ENCODE measurements at regions not wholly inside any gene's neighbourhood (a gene's known extent, or its start where the extent isn't known, plus 50 kb on each side); places are given as distances from the start of the nearest gene placed in this dataset.

DNA sequence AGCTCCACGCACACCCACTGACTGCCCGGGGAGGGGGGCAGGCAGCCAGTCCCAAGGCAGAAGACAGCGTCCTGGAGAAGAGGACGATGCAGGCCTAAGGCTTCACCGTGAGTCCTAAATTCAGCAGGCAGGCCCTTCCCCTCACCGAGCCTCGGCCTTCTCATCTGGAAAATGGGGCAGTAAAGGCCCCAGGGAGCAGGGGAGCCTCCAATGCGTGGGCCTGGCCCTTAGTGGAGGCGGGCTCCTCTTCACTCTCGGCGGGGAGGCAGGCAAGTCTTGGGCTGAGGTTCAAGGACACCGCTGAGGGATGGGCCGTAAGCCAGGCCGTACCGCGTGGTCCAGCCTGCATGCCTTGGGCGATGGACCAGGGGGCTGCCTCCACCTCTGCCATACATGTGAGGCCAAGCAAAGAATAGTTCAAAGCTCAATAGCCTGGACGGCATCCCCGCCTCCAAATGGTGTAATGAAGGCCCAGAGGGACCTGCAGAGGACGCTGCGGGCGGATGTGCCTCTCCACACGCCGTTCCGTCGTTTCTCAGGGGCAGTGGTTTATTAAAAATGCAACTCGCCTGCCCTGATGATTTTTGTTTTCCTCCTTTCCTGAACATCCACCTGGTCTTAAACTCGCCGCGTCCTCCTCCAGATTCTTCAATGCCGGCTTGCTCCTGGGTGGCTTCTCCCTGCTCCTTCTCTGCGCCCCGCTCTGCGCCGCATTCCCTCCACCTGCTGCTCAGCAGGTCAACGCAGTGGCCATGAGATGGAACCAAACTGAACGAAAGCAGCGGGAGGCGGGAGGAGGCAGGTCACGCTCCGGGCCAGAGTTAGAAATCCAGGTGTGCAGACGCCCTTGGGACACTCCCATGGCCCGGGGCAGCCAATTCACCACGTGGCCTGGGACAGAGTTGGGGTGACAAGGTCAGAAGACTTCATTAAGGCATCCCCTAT is 627.8 kb downstream of the TBC1D22A start:
- Mint-ChIP-seq H3K9me3 (no peaks in the 10 kb centered on the region), H3K4me1 (ENCODE audit: low read depth) (no peaks in the 10 kb centered on the region), H3K4me3 (no peak overlapping the region), H3K27me3 (no peaks in the 10 kb centered on the region), H3K36me3 (ENCODE audit: low read depth) (no peaks in the 10 kb centered on the region), H3K27ac (no peak overlapping the region)
- DNase-seq, result no peak

DNA sequence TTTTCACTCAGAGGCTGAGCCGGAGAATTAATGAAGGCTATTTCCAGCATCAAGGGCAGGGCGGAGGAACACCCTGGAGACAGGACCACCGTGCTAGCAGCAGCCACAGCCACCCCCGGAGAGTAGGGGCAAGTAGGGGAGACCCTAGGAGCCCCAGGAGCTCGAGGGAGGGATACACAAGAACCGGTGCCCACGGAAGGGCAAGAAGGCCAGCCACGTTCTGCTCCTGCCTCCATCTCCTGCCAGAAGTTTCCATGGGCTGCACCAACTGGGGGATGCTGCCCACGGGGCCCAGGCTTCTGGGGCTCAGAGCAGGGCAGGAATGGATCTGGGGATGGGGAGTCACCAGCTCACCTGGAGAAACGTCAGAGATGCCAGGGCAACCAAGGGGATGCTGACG is 626.8 kb downstream of the TBC1D22A start:
- Mint-ChIP-seq H3K36me3 (ENCODE audit: low read depth) (no peaks in the 10 kb centered on the region), H3K4me1 (ENCODE audit: low read depth) (no peaks in the 10 kb centered on the region), H3K27me3 (no peaks in the 10 kb centered on the region), H3K27ac (no peak overlapping the region), H3K4me3 (no peak overlapping the region), H3K9me3 (no peaks in the 10 kb centered on the region)
- DNase-seq, result no peak

DNA sequence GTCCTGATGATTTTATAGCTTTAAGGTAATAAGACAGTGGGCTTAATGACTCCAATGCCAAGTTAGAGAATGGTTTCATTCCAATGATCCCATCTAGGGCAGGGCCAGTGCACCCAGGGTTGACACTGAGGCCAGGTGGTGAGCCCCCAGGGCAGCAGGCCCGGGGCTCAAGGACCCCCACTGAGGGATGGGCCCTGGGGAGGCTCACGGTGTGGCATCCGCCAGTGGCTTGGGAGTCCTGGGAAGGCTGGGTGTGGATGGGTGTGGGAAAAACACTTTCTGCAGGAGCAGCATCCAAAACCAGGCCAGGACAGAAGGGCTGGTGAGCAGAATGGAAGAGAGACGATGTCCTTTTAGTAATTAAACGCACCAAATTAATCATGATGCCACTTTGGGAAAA is 626.3 kb downstream of the TBC1D22A start:
- DNase-seq, result no peak
- Mint-ChIP-seq H3K27me3 (no peaks in the 10 kb centered on the region), H3K9me3 (no peaks in the 10 kb centered on the region)

DNA sequence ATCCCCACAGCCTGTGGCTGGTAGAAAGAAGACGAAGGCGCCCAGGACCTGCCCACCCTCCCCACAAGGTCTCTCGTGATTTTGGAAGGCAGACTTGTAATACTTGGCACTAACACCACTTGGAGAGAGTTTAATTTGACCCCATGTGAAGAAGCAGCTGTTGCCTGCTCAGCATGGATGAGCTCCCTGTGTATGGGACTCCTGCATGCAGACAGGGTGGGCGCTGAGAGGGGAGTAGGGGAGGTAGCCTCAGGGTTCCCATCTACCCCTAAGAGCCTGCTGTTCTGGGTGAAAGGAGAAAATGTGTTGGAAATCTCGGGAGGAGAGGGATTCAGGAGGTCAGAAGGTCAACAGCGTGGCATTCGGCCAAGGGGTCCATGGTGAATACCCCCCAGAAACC is 625.9 kb downstream of the TBC1D22A start:
- no peak overlapping the region for H3K27ac Mint-ChIP-seq
- no peaks in the 10 kb centered on the region for H3K4me1 Mint-ChIP-seq (ENCODE audit: low read depth)
- no peak overlapping the region for H3K4me3 Mint-ChIP-seq
- DNase-seq, result no peak
- no peaks in the 10 kb centered on the region for H3K9me3 Mint-ChIP-seq
- H3K36me3 Mint-ChIP-seq (ENCODE audit: low read depth), result no peaks in the 10 kb centered on the region
- H3K27me3 Mint-ChIP-seq, result no peaks in the 10 kb centered on the region

More for the DNA sequence above, 626.3 kb downstream of the TBC1D22A start:
- Mint-ChIP-seq H3K27ac (no peak overlapping the region), H3K4me3 (no peak overlapping the region), H3K4me1 (ENCODE audit: low read depth) (no peaks in the 10 kb centered on the region), H3K36me3 (ENCODE audit: low read depth) (no peaks in the 10 kb centered on the region)

DNA sequence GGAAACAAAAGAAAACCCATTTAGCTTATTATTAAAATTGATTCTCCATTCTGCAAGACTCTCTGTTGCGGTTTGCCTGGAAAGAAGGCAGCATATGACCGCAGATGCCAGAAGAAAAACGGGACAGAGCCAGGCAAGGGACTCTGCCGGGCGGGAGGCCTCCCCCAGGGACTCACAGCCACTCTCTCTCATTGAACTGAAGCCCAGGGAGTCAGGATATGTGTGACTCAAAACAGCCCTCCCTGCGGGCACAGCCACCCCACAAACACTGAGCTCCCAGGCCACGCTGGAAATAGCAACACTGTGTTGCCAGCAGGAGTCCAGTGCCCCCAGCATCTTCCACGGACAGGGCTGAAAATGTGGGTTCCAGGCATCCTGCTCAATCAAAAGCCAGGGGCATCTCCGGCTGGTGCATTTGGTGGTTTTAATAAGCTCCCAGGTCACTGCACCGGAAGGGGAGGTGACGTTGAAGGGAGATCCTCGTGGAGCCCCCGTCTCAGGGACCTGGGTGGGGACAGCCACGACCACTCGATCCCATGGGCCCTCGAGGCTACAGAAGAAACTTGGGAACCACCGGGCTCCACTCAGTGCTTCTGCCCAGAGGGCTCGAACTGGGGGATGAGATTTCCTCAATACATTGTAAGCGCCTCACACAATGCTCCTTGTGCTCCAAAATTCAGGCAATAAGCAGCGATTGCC is 624.5 kb downstream of the TBC1D22A start:
- Mint-ChIP-seq H3K9me3 (no peaks in the 10 kb centered on the region), H3K27me3 (no peaks in the 10 kb centered on the region), H3K36me3 (ENCODE audit: low read depth) (no peaks in the 10 kb centered on the region), H3K27ac (no peak overlapping the region), H3K4me1 (ENCODE audit: low read depth) (no peaks in the 10 kb centered on the region), H3K4me3 (no peak overlapping the region)
- no peak for DNase-seq

DNA sequence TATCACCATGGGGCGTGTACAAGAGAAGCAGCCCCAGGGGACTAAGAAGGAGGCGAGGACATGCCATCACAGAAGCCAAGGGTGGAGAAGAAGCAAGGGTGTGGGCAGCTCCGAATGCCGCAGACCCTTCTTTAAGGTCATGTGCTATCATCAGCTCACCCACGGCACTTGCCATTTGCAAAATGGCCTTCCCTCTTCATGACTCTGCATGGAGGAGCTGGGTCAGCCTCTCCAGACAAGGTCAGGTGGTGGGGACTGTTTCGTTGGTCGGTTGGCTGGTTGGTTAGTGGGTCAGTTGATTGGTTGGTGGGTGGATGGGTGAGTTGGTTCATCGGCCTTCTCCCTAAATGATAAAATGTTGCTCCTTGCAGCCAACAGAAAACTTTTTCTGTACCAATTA is 622.5 kb downstream of the TBC1D22A start:
- Mint-ChIP-seq H3K9me3 (no peaks in the 10 kb centered on the region), H3K36me3 (ENCODE audit: low read depth) (no peaks in the 10 kb centered on the region), H3K4me1 (ENCODE audit: low read depth) (no peaks in the 10 kb centered on the region), H3K27me3 (no peaks in the 10 kb centered on the region), H3K4me3 (no peak overlapping the region), H3K27ac (no peak overlapping the region)
- DNase-seq, result no peak

DNA sequence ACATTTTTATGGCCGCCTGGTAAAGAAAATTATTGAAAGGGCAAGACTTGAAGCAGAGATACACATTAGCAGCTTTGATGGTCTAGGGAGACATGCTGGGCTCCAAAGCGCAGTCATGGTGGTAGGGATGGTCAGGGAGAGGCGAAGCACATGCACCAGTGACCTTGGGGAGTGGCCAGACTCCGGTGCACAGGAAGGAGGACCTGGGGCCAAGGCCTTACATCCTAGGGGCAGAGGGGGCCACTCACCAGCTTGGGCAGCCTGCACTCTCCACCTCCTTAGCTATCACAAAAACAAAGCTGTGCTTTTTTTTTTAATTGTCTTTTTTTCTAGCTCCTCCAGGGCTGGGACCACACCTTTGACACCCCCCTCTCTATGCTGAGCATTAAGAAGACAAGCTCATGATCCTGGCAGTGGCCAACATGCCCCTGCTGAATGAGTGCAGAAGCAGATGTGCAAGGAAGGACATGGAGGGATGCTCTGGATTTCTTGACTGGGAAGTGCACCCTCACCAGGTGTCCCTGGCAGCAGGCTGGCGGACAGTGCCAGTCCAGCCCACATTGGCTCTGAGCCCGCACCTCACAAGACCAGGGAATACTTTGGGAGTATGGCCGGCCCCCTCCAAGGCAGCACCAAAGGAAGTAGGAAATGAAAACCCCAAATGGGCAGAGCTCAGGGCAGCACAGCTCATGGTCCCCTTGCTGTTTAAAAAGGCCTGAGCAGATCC is 619.9 kb downstream of the TBC1D22A start:
- Mint-ChIP-seq H3K4me1 (ENCODE audit: low read depth) (no peaks in the 10 kb centered on the region), H3K36me3 (ENCODE audit: low read depth) (no peaks in the 10 kb centered on the region), H3K27me3 (no peaks in the 10 kb centered on the region), H3K4me3 (no peak overlapping the region), H3K9me3 (peaks cover 8% of the 10 kb centered on the region), H3K27ac (no peak overlapping the region)
- no peak for DNase-seq

DNA sequence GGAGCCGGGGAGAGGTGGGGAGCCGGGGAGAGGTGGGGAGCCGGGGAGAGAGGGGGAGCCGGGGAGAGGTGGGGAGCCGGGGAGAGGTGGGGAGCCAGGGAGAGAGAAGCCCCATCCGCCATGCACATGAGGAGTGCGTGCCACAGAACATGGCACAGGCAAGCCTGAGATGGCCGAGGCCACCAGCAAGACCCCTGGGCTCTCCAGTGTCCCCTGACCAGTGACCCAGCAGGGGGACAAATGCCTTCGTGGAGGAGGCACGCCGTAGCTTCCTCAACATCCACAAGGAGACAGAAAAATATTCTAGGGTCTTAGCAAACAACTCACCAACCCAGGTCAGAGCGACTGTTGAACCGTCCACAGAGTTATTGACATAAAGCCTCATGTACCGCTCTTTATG is 618.8 kb downstream of the TBC1D22A start:
- no peak overlapping the region for H3K27ac Mint-ChIP-seq
- no peak for DNase-seq
- H3K36me3 Mint-ChIP-seq (ENCODE audit: low read depth), result no peaks in the 10 kb centered on the region
- no peak overlapping the region for H3K4me3 Mint-ChIP-seq
- no peaks in the 10 kb centered on the region for H3K4me1 Mint-ChIP-seq (ENCODE audit: low read depth)
- no peaks in the 10 kb centered on the region for H3K27me3 Mint-ChIP-seq
- peaks cover 8% of the 10 kb centered on the region for H3K9me3 Mint-ChIP-seq

DNA sequence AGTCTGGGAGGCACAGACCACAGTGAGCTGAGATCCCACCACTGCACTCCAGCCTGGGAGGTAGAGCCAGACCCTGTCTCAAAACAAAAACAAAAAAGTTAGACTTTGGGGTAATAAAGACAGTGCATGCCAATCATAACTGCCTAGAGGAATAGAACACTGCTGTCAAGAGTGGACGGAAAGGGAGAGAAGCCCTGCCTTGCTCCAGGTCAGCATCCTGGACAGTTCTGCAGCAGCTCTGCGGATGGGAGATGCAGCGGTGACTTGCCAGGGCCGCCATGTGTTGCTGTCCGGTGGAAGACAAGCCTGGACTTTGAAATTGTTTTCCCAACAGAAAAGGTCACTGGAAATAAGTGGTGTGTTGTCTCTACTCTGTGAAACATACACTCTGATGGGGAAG is 618.2 kb downstream of the TBC1D22A start:
- Mint-ChIP-seq H3K4me3 (no peak overlapping the region), H3K4me1 (ENCODE audit: low read depth) (no peaks in the 10 kb centered on the region), H3K9me3 (peaks cover 8% of the 10 kb centered on the region), H3K36me3 (ENCODE audit: low read depth) (no peaks in the 10 kb centered on the region), H3K27ac (no peak overlapping the region), H3K27me3 (no peaks in the 10 kb centered on the region)
- no peak for DNase-seq

DNA sequence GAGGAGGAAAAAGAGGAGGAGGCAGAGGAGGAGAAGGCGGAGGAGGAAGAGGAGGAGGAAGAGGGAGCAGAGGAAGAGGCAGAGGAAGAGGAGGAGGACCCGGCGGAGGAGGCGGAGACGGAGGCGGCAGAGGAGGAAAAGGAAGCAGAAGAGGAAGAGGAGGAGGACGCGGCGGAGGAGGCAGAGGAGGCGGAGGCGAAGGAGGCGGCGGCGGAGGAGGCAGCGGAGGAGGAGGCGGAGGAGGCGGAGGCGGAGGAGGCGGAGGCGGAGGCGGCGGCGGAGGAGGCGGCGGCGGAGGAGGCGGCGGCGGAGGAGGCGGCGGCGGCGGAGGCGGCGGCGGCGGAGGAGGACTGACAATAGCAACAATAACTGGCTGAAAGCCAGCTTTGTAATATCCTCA is 616.6 kb downstream of the TBC1D22A start:
- H3K4me1 Mint-ChIP-seq (ENCODE audit: low read depth), result no peaks in the 10 kb centered on the region
- no peak overlapping the region for H3K4me3 Mint-ChIP-seq
- H3K36me3 Mint-ChIP-seq (ENCODE audit: low read depth), result no peaks in the 10 kb centered on the region
- peaks cover 2% of the 10 kb centered on the region for H3K27me3 Mint-ChIP-seq
- DNase-seq, result no peak
- H3K9me3 Mint-ChIP-seq, result peaks cover 8% of the 10 kb centered on the region
- H3K27ac Mint-ChIP-seq, result no peak overlapping the region

DNA sequence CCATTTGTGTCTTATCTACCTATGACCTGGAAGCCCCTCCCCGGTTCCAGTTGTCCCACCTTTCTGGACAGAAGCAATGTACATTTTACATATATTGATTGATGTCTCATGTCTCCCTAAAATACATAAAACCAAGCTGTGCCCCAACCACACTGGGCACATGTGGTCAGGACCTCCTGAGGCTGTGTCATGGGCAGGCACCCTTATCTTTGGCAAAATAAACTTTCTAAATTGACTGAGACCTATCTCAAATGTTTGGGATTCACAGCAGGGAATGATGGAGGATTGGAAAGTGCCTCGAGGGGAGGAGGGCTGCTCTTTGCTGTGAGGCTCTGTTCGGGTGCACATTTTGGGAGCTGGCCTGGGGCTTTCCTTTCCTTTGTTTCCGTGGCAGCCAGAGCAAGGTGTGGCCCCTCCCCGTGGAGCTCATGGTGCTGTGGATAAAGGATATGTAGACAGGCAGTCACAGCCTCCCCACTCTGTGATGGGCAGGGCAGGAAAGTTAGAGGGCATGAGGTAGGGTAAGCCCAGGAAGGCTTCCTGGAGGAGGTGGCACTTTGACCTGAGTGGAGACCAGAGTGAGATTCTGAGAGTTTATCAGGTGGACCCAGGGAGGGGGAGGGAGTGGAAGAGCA is 615.6 kb downstream of the TBC1D22A start:
- peaks cover 8% of the 10 kb centered on the region for H3K9me3 Mint-ChIP-seq
- no peak overlapping the region for H3K27ac Mint-ChIP-seq
- no peak for DNase-seq
- H3K4me1 Mint-ChIP-seq (ENCODE audit: low read depth), result no peaks in the 10 kb centered on the region
- H3K36me3 Mint-ChIP-seq (ENCODE audit: low read depth), result no peaks in the 10 kb centered on the region
- peaks cover 5% of the 10 kb centered on the region for H3K27me3 Mint-ChIP-seq
- no peak overlapping the region for H3K4me3 Mint-ChIP-seq

DNA sequence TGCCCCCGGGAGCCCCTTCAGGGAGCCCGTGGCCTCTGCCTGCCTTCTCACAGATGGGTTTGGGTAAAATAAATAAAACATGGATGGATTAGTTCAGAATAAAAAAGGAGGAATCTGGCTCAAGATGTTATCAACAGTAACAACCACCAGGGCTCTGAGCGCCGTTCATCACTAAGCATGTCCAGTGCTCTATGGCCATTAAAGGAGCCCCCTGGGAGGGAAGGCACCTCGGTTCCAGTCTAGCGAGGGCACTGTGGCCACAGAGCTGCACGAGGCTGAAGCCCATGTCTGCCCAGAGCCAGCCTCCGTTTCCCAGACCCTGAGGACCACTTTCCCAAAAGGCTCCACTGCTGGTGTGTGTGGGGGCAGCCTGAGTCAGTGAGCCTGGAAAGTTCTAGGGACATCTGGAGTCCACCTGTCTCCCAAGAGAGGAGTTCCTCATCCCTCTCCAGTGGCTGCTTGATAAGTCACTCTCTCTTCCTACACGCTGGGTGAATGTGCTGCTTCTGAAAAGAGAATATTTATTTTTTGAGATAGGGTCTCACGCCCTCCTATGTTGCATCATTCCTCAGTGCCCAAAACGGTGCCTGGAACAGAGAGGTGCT is 614.6 kb downstream of the TBC1D22A start:
- Mint-ChIP-seq H3K4me1 (ENCODE audit: low read depth) (no peaks in the 10 kb centered on the region), H3K4me3 (no peak overlapping the region), H3K27me3 (peaks cover 5% of the 10 kb centered on the region), H3K9me3 (peaks cover 8% of the 10 kb centered on the region), H3K27ac (no peak overlapping the region), H3K36me3 (ENCODE audit: low read depth) (no peaks in the 10 kb centered on the region)
- DNase-seq, result no peak

DNA sequence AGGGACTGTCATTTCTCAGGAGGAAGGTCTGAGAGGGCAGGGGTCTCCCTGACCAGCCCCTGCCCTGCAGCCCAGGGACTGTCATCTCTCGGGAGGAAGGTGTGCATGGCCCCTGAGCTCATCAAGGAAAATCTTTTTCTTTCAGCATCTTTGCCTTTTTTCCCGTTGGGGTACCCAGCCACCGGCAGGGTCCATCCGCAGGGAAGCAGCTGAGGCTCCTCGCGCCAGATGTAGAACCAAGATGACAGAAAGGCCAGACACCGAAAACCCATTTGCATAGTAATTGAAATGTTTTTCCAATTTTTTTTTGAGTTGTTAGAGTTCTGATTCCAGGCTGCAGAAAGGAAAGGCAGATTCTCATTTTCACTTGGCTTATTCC is 613.9 kb downstream of the TBC1D22A start:
- Mint-ChIP-seq H3K27me3 (peaks cover 9% of the 10 kb centered on the region), H3K4me1 (ENCODE audit: low read depth) (no peaks in the 10 kb centered on the region), H3K36me3 (ENCODE audit: low read depth) (no peaks in the 10 kb centered on the region)

More for the DNA sequence above, 613.9 kb downstream of the TBC1D22A start:
- Mint-ChIP-seq H3K4me3 (no peak overlapping the region), H3K9me3 (peaks cover 8% of the 10 kb centered on the region), H3K27ac (no peak overlapping the region)
- no peak for DNase-seq

Measured in activated T-cell treated with anti-CD3 and anti-CD28 coated beads, Interleukin-2, amount 50 U/mL, for 24 hours (primary cell).